Left forelimb (tissue), 1 donor: ENCODE measurements at regions not wholly inside any gene's neighbourhood (a gene's known extent, or its start where the extent isn't known, plus 50 kb on each side); places are given as distances from the start of the nearest gene placed in this dataset.
"Not testable (repeated sequence)": the region's sequence is repeated elsewhere in the genome, so short reads cannot be mapped to it uniquely, and the experiment has no call there.

Experiments used
- DNase-seq: peaks from one replicate; pipeline ENCODE4 v3.0.0-alpha.2; 2018; ENCODE audit warnings: low spot score

DNA sequence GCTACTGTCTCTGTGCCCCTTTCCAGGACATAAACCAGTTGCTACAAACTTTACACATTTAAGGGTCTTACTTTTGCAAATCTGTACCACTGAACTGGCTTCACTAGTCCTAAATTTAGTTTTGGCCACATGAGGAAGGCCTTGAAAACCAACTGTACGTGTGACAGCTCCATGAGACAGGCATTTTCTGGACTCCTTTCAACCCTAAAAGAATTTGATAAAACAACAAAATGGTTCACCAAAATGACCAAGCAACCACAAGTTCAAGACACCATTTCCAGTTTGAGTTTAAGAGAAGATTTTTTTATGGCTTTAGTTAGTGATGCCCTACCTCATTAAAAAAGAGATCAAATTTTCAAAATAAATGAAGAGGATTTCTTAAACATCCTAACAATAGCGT lies 246.4 kb downstream of the ZNF674 start:
- no peak for DNase-seq

DNA sequence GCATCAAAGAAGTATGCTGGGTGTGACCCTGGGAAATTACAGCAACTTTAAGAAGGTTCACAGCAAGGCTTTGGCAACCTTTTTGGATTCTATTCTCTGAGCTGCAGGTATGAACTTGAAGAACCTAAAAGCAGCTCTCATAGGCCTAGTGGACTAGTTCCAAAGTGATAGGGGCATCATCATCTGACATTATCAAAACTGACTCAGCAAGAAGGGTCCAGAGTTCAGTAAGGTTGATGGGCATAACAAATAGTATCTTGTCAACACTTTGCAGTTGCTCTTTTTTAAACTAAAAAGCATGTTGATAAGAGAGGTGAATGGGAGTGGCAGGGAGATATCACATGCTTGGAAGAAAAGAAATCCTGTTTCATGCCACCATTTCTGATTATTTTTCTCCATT lies 249.3 kb downstream of the ZNF674 start:
- DNase-seq, result no peak

DNA sequence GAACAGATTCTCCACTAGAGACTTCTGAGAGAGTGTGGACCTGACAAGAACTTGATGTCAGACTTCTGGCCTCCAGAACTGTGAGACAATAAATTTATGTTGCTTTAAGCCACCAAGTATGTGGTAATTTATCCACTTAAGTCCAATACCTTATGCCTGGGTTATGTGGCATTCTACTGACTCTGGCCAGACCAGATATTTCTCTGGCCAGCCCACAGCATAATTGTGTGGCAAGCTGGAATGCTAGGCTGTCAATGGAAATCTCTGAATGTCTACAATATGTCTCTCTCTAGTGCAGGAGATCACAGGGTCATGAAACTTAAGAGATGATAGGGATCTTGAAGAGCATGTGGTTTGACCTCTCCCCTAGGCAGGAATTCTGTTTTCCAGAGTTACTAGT lies 251.0 kb downstream of the ZNF674 start:
- no peak for DNase-seq

DNA sequence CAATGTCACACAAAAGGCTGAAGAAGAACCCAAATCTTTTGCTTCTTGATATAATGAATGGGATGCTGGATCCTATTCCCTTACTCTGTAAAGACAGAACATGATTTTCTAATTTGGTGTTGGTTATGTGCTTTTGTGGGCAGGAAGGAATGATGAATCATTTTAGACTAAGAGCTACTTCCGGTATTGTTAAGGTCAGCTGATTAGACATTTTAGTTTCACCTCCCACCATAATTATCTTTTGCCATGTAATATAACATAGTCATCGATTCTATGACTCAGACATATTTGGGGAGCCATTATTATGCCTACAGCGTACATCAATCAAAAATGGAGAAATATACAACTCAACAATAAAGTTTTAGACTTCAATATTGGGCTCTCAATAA lies 265.3 kb downstream of the ZNF674 start:
- DNase-seq, result no peak

DNA sequence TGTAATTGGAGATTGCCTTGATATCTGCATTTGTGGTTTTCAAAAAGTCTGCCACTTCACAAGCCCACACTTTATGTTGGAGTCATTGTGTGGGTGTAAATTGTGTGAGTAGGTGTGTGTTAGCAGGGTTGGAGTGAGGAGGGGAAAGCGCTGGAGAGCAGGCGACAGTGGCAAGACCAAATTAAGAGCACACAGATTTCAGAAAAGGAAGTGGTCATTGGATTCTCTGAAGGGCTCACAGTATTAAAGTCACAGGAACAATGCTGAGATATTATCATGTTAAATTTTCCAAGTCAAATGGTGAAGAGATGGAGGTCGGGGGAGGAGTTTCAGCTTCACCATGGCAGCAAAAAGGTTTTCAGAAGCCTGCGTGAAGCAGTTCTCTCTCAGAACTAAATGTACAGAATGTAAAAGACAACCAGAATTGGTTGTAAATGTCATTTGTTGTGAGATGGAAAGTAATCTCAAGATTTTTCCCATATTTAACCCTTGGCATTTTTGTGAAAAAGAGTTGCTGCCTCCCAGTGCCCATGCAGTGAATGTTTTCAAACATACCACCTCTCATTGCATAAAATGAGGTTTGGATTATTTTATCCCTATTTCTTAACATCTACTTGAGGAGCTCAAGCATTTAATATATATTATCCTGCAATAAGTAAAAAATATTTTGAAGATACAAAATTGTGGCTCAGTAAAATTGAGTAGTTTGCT lies 265.9 kb downstream of the ZNF674 start:
- DNase-seq, result no peak

DNA sequence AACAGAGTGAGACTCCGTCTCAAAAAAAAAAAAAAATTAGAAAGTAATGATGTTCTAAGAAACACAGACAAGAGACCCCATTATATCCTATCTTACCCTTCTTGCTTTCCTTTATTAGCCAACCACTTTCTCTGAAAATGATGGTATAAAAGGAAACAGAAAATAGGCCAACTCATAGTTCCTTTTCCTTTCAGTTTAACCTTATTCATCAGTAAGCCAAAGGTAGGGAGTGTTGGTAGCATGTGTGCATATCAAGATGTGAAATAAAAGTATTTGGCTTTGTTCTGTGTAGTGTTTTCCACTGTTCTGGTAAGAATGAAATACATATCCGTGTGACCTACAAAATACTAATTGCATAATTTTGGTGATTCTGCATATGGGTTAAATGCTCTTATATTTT lies 266.6 kb downstream of the ZNF674 start:
- no peak for DNase-seq

DNA sequence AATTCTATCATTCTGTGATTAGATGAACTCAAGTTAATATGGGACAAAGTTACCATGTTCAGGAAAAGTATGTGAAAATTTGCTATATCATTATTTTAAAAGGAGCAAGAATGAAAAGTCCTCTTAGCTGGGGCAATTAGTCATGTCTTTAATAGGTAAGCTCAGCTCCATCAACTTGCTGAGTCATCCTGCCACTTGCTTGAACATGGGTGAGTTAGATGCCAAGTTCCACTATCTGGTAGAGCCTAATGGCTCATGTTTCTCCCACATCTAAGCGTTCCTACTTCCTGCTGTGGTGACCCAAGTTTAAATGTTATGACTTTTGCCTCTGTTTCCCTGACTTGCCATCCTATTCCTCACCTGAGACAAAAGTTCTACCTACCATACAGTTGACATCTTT lies 276.8 kb downstream of the ZNF674 start:
- DNase-seq, result no peak

DNA sequence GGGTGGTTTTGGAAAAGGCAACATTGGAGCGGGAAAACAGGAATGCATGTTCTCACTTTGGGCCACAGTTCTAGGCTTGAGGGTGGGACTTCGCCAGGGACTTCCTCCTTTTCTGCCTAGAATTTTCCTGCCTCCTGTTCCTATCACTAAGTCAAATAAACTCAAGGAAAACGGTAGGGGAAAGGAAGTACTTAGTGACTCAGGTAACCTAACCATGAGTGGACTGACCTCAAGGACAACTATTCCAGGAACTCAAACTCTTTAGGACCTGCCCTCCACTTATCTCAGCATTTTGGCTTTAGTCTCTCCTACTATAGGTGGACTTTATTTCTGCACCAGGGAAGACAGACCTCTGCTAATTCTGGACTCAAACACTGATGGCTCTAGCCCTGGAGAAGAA lies 281.7 kb downstream of the ZNF674 start:
- DNase-seq, result no peak

DNA sequence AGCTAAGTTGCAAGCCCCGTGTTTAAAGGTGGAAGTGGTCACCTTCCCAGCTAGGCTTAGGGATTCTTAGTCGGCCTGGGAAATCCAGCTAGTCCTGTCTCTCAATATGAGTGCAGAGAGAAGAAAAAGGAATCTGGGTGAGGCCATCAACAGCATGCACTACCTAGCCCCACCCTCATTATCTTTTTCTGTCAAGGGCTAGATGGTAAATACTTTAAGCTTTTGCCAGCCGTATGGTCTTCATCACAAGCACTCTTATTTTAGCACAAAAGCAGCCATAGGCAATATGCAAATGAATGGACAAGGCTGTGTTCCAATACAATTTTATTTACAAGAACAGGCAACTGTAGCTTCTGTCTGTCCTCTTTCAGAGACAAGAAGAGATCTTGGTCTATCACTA lies 282.9 kb downstream of the ZNF674 start:
- no peak for DNase-seq

DNA sequence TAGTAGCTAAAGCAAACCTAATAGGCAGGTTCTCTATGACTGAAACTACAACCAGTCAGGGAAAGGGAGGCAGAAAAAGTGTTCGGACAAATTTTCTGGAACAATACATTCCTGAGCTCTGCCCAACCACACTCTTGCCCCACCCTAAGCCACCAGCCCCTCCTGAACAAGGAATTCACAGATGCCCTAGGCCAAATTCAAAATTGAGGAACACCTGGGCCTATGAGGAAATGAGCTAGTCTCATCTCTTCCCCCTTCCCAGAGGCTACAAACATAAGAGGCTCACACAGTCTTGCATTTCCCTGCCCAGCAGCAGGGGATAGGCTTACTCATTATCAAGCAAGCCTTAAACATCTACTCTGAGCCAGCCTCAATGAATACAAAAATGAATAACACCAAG lies 284.7 kb downstream of the ZNF674 start:
- no peak for DNase-seq

DNA sequence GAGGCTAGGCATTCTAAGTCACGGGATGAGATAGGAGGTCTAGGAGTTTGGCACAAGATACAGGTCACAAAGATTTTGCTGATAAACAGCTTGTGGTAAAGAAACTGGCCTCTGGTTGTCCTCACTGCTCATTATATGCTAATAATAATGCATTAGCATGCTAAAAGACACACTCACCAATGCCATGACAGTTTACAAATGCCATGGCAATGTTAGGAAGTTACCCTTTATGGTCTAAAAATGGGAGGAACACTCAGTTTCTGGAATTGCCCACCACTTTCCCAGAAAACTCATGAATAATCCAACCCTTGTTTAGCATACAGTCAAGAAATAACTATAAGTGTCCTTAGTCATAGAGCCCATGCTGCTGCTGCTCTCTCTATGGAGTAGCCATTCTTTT lies 286.9 kb downstream of the ZNF674 start:
- DNase-seq, result no peak

DNA sequence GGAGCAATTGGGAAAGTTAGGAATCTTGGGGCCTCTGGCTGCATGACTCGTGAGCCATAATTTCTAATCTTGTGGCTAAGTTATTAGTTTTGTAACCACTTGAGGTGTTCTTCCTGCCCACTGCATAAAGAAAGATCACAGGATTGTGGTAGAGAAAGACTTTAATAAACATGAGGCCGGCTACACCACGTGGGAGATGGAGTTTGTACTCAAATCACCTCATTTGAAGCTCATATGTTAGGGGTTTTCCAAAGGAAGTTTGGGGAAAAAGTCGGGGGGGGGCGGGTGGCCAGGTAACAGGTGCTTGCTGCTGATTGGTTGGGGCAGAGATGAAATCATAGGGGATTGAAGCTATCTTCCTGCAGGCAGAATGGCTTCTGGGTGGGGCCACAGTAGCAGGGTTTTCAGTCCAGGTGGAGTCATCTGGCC lies 287.8 kb downstream of the ZNF674 start:
- DNase-seq, result no peak

DNA sequence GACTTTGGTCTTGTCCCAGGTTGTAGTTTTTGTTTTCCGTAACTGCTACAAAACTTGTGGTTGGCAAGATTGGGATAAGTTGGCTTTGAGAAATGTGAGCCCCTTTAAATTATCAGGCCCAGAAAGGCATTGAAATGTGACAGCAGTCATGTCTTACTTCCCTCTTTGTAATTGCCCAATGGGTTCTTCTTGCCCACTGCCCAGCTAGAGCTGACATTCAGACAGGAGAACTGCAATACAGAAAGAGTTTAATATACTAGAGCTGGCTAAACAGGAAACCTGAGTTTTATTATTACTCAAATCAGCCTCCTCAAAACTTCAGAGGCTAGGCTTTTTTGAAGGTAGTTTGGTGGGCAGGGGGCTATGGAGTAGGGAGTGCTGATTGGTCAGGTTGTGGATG lies 288.3 kb downstream of the ZNF674 start:
- no peak for DNase-seq

DNA sequence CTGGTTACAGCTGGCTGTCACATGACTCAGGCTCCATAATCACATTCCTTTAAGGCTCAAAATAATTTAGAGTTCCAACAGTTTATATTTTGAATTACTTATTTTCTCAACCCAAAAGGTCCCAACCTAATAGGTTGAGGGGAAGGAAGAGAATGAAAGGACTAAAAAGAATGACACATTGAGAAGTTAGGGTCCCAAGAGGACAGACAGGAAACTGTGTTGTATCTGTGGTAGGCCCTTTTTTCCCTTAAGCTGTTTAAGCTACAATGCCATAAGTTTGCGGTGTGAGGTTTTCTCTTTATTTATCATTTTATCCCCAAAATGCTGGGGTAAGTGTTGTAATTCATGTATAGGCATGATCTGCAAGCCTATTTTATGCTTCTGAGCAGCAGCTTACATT lies 290.2 kb downstream of the ZNF674 start:
- DNase-seq, result no peak

DNA sequence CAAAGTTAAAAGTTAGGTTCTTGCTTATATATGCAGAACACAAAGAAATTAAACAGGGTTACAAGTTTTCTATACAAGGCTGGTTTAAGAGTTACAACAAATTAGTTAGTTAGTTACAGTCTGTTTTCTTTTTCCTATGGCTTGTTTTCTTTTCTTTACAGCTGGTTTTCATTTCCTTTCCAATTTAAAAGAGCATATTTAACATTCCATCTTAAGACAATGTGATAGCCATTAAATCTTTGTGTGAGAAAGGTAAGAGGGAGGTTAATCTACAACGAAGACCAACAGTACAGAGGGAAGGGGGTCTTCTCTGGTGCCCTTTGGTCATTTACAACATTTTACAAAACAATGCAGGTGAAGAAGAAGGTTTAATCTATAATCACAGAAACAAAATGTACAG lies 290.6 kb downstream of the ZNF674 start:
- DNase-seq, result no peak

DNA sequence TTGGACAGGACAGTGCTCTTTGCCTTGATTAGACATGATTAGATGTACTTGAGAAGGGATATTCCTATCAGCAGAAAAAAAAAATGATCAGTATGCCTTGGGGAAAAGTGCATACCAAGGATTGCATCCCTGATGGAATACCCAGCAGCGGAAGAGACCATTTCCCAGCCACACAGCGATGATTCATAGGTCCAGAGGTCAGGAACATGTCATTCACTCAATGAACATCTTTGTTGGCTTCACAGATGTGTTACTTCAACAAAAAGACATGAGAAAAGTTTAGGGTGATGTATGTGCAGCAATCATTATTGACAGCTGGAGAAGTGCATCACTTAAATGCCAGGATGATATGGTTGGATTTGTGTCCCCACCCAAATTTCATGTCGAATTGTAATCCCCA lies 293.5 kb downstream of the ZNF674 start:
- no peak for DNase-seq

DNA sequence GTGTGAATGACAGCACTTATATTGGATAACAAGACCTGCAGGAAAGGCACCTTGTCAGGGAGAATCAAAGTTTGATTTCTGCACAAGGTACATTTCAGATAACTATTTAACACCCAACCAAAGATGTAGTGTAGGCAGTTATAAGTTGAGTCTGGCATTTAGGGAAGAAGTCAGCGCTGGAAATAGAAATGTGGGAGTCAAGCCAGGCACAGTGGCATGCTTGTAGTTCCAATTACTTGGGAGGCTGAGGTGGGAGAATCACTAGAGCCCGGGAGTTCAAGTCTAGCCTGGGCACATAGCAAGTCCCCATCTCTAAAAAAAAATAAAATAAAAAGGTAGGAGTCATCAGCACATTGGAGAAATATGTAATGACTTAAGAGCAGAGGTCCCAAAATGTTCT lies 295.1 kb downstream of the ZNF674 start:
- DNase-seq, result no peak

DNA sequence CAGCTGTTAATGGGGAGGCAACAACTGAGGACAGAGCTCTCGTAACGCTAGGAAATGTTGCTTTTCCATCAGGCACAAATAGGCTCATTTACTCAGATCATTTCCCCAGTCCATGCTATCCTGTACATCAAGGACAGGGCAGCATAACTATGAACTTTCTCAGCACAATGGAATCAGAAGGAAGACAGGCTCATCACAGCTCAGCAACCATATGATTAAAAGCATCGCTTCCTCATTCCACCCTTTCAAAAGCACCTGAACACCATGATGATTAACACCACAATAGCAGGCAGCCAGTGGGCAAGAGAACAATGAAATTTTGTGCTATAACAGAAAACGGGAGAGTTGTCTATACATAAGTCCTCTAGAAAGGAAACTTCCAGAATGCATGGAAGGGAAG lies 297.8 kb downstream of the ZNF674 start:
- no peak for DNase-seq

DNA sequence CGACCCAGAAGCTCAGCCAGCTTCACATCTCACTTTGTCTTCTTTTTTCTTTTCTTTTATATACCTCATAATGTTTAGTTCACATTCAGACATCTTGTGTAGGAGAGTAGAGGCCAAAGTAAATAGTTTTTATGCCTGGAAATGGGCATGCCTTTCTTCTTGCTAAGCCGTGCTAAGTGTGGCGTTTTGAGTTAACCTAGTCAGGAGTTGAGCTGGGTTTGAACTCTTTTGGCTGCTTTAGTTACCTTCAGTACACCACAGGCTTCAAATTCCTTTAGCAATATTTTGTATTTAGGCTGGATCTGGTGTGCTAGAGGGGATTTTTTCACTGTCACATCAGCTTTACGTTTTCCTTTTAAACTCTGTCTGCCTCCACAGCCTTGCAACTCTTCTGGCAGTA lies 300.8 kb downstream of the ZNF674 start:
- DNase-seq, result no peak

DNA sequence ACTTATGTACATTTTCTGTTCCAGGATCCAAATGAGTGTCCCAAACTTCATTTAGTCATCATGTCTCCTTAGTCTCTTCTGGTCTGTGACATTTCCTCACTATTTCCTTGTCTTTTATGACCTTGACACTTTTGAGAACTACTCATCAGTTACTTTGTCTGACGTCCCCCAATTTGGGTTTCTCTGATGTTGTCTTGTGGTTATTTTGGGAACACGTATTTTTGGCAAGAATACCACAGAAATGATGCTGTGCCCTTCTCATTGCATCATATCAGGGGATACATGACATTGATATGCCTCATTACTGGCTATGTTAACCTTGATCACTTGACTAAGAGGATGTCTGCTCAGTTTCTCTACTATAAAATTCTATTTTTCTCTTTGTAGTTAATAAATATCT lies 308.8 kb downstream of the ZNF674 start:
- DNase-seq, result no peak

DNA sequence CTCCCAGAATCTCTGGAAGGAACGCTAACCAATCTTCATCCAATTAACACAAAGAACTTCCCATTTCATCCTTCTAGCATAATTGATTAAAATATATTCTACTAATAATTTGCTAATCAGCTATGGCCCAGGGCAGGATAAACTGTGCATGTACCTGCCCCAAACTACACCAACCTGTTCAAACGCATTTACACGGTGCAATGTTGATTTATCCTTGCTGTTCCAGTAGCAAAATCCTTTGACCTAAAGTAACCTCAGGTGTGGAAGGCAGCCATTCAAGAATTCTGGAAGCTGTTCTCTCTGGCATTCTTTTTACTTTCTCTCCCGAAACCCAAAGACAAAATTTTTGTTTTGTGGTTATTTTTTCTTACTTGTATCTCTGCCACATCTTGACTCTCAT lies 309.4 kb downstream of the ZNF674 start:
- DNase-seq, result no peak

DNA sequence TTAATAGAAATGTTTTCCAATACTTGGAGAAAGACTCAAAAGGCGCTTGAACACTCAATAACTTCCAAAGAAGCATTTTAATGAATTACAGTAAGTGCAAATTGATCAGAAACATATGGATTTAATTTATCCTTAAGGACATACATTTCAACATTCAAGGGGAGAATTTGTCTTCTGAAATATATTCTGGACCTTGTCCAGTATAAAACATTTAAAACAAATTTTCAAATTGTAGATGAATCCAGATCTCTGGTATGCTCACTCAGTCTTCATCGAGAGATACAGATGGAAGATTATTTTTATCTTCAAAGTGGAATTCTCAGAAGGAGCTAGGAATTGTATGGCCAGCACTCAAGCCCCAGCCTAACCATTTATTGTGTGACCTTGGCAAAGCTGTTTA lies 310.4 kb downstream of the ZNF674 start:
- DNase-seq, result no peak

DNA sequence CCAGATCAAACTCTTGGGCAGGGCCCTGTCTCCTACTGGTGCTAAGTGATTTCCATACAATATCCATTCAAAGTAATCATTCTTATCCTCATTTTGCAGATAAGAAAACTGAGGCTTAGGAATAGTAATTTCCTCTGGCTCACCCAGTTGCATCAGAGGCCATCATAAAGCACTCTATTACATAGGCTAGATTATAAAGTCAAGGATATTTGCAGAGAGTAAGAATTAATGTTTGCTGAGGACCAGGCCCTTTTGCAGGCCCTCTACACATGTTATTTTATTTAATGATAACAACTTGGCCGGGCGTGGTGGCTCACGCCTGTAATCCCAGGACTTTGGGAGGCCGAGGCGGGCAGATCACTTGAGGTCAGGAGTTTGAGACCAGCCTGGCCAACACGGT lies 316.8 kb downstream of the ZNF674 start:
- no peak for DNase-seq

DNA sequence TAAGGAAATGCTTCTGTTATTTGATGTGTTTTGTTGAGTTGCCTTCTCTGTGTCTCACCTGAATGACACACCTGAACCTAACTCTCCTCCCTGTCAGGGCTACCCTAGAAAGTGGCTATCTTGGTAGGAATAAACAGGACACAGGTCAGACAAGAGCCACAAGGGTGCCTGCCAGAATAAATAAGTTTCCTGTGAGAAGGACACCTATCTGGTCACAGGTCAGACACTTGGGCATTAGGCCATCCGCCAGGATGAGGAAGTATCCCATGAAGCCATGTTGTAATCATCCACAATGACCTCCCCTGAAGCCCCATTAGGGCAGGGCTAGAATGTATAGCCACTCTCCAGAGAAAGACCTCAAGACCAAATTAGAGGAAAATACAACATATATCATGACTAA lies 318.8 kb downstream of the ZNF674 start:
- DNase-seq, result no peak

DNA sequence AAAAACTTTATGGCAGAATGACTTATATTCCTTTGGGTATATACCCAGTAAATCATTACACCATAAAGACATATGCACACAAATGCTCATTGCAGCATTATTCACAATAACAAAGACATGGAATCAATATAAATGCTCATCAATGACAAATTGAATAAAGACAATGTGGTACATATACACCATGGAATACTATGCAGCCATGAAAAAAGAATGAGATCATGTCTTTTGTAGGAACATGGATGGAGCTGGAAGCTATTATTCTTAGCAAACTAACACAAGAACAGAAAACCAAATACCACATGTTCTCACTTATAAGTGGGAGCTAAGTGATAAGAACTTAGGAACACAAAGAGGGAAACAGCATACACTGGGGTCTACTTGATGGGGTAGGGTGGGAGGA lies 321.7 kb downstream of the ZNF674 start:
- not testable (repeated sequence) for DNase-seq
